Smooth muscle cell of the brain vasculature (primary cell): ENCODE measurements at regions not wholly inside any gene's neighbourhood (a gene's known extent, or its start where the extent isn't known, plus 50 kb on each side); places are given as distances from the start of the nearest gene placed in this dataset.
"Not testable (repeated sequence)": the region's sequence is repeated elsewhere in the genome, so short reads cannot be mapped to it uniquely, and the experiment has no call there.

Experiments used
- DNase-seq: peaks from one replicate; pipeline ENCODE4 v3.0.0-alpha.2; 2012; ENCODE audit warnings: low read depth, low spot score

GRCh38 chr3:64390893-64391292 lies 165.6 kb upstream of the PRICKLE2 start:
- DNase-seq: no peak

DNA sequence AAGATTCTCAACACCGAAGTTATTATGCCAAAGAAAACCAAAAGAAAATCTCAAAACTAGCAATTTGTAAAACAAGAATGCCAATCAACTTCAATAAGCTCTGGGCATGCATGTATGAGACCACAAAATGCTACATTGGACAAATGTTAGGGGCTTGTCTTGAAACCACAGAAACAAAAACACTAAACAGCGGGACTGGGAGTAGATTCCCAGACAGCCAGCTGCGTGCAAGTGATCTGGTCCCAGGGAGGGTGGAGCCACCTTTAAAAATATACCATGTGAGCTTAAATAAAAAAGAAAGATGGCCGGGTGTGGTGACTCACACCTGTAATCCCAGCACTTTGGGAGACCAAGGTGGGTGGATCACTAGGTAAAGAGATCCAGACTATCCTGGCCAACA lies 163.6 kb upstream of the PRICKLE2 start:
- peak; percentile 17 for DNase-seq

DNA sequence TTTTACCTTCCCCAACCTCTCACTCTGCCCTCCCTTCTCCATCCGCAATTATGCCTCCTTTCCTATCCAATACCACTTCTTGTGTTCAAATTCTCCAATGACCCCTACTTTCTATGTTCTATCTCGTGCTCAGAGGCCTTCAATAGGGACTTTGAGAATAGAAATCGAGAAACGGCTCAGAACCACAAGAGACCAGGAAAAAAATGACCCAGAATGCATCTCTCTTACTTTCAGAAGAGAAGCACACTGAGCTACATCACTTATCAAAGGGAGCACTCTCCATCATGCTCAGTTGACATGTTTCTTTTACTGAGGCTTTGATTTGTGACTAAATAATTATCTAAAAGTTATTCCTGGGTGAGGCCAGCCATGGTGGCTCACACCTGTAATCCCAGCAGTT lies 162.4 kb upstream of the PRICKLE2 start:
- DNase-seq: no peak

GRCh38 chr3:64385277-64385676 lies 160.0 kb upstream of the PRICKLE2 start:
- DNase-seq: no peak

DNA sequence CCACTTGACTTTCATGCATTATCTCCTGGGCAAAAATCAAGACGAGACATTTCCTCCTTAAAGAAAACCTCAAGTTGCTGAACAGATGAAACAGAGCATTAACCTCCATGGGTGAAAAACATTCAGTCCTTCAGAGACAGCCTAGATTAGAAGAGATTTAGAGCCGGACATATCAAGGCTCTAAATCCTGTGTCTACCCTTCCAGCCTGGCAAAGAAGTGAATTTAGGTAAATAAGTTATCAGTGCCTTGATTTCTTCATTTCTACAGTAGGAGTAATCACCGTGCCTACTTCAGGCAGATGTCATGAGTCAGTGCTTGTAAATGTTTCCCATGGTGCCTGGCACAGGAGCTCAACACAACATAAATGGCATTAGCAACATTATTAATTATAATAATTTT lies 159.3 kb upstream of the PRICKLE2 start:
- DNase-seq: no peak

GRCh38 chr3:64382153-64382552 lies 156.9 kb upstream of the PRICKLE2 start:
- DNase-seq: no peak

GRCh38 chr3:64381367-64381766 lies 156.1 kb upstream of the PRICKLE2 start:
- no peak for DNase-seq

GRCh38 chr3:64380546-64380945 lies 155.3 kb upstream of the PRICKLE2 start:
- DNase-seq: no peak

GRCh38 chr3:64379221-64379620 lies 154.0 kb upstream of the PRICKLE2 start:
- no peak for DNase-seq

DNA sequence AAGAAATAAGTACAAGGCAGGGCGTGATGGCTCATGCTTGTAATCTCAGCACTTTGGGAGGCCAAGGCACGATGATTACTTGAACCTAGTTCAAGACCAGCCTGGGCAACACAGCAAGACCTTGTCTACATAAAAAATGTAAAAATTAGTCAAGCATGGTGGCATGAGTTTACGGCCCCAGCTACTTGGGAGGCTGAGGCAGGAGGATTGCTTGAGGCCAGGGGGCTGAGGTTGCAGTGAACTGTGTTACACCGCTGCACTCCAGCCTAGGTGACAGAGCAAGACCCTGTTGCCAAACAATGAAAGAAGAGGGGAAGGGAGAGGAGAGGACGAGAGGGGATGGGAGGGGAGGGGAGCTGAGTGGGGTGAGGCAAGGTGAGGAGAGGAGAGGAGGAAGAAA lies 152.7 kb upstream of the PRICKLE2 start:
- DNase-seq: no peak

DNA sequence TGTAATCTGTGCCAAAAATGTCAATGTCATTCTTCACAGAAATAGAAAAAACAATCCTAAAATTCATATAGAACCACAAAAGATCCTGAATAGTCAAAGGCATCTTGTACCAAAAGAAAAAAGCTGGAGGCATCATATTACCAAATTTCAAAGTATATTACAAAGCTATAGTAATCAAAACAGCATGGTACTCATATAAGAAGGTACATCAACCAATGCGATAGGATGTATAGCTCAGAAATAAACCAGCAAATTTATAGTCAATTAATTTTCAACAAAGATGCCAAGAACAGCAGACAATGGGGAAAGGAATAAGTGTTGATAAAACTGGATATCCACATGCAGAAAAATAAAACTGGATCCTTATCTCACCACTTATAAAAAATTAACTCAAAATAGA lies 150.5 kb upstream of the PRICKLE2 start:
- no peak for DNase-seq

DNA sequence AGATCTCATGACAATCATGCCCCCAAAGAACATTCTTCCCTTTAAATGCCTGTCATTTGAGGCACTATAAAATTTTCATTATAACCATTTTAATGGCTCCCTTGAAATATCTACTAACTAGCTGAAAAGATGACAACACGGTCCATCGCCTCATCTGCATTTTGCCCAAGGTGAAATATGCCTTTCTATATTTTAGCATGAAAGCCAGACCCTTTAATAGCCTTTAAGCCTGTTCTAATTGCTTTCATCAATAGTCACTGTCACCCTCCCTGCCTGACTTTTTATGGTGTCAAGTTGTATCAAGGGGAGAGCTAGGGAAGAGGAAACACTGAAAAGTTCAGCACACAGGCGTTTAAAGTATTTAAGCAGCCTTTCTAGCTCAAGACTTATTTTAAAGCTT lies 144.1 kb upstream of the PRICKLE2 start:
- no peak for DNase-seq

DNA sequence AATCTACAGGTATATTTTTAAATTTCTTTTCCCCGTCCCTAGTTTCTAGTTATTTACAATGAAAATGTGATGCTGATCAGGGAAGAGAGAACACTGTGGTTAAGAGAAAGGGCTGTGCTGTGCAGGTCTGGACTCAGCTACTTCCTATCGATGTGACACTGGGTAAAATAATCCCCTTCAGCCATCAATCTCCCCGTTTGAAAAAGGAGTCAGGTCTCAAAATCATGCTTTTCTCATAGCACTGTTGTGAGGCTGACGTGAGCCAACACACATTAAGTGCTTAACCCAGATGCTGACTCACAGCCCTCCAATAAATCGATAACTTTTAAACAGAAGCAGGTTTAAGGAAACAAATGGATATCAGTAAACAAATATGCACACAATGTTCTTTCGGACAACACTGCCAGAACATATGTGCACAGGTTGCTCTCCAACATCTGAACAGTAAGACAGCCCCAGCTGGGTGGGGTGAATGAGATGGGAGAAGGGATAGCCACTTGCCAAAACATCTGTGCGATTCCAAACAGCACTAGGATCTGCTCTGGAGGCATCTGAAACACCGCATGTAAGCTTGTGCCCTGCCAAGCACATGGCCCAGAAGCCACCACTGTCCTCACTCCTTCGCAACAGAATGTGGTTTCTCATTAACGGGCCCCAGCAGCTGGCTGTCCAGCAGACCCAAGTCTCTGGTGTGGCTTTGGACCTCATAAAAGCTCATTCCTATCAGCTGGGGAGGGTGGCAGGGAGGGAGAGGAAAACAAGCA lies 143.2 kb upstream of the PRICKLE2 start:
- no peak for DNase-seq

- no peak for DNase-seq
These were observed 140.6 kb upstream of the PRICKLE2 start for GRCh38 chr3:64365877-64366276.

DNA sequence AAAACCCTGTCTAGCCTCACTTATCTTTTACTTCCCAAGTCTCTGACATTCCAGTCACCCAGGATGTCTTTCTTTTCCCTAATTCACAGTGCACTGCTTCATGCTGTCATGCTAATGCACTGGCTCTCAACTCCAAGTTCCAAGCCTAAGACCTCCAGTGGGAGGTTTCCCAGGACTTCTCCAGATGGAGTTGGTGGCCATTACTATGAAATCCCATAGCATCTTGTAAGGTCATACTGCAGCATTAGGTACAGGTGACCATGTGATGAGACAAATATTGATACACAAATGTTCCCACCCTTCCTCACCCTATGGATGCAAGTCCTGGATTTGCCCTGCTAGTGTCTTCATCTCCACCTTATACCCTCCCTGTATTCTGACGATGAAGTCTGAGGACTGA lies 138.6 kb upstream of the PRICKLE2 start:
- no peak for DNase-seq

DNA sequence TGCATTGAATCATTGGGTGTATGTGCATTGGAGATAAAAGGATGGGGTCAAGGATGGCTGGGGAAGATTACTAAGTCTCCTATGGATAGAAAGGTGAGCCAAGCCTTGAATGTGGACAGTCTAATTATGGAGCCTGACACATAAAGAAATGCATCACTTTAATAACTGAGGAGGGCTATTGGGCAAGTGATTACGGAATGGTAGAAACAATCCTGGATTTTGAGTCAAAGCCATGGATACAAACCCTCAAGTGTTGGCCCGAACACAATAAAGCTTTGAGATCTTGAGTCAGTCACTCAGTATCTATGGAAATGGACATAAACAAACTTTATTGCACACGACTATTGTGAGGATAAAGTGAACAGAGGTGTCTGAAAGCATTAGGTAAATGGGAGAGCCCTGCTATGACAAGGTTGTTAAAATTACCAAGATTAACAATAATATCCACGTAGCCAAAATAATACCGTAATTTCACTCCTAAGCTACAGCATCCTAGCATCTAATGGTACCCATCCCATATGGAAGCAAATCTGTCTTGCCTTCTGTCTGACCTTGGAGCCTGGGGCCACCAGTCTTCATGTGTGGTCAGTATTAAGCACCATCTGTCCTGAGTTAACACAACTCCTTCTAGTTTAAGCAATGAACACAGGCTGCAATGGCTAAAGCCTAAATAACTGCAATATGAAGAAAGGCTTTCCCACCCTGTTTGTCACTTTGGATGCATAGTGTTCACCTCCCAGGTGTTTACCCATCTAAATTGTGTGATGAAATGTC lies 136.9 kb upstream of the PRICKLE2 start:
- DNase-seq: no peak

DNA sequence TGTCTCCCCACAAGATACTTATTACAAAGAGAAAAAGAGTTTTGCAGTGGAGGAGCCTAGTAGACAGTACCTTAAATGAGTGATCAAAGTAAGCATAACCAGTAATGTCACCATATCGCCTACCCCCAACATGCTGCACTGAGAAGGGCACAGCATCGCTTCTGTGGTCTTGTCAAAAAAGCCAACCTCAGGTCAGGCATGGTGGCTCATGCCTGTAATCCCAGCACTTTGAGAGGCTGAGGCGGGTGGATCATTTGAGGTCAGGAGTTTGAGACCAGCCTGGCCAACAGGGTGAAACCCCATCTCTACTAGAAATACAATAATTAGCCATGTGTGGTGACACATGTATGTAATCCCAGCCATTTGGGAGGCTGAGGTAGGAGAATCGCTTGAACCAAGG lies 135.8 kb upstream of the PRICKLE2 start:
- DNase-seq: not testable (repeated sequence)

DNA sequence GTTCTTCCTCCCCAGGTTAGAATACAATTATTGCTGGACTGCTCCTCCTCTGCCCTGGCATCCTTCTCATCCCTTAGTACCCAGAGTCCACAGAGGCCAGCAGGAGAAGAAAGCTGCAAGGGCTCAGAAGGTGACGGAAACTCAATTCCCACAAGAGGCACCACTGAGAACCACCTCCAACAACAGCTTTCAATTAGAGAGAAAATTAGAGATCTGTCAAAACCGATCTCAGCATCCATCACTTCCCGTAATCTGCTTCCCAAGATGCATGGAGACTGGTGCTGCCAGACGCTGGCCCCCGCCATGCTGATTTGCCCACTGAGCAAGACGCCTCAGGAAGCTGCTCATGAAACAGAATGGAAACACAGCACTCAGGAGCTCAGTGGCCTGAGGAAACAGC lies 135.0 kb upstream of the PRICKLE2 start:
- no peak for DNase-seq

DNA sequence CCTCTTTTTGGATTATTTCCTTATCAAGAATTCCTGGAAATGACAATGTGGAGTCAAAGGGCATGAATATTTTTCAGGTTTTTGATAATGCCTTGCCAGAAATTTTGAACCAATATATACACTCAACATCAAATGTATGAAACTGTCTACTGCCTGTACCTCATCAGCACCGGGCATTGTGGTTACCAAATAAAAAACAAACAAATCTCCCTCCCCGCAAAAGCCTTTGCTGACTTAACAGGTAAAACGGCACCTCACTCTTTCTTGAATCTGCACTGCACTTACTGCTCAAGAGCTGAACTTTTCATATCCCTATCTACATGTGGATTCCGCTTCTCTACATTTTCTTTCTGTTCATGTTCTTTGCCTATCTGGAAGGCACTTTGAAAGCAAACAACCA lies 134.5 kb upstream of the PRICKLE2 start:
- no peak for DNase-seq

DNA sequence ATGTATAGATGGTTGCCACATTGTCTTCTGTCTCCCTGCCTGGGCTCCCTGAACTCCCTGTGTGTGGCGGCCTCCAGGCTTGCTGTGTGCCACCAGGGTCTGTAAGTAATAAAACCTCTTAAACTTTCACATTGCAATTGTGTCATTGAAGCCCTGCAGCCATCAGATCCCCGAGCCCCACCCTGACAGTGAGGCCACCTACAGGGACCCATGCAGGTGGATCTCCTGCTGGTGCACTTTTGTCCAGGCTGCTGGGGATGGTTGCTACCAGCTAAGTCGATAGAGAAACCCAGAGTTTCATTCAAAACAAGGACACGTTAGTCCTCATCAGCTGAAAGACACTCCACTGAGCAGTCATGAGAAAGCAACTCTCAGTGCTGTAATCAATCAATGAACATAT lies 133.6 kb upstream of the PRICKLE2 start:
- DNase-seq: no peak

DNA sequence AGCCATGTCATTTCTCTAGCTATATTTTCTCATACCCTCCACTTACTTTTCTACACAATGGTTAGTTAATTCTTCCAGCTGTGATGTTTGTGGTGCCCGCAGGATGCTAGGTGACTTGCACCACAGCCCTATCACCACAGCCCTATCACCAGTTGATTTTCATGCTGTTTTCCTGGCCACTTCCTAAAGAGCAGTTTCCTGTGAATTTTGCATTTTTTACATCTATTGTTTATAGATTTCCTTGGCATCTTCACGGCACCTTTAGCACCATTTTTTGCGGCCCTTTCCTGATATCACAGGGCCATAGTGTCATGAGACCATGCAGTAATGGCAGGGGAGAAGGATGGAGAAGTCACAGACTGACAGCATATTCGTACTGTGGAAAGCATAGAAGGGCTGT lies 132.9 kb upstream of the PRICKLE2 start:
- DNase-seq: no peak

DNA sequence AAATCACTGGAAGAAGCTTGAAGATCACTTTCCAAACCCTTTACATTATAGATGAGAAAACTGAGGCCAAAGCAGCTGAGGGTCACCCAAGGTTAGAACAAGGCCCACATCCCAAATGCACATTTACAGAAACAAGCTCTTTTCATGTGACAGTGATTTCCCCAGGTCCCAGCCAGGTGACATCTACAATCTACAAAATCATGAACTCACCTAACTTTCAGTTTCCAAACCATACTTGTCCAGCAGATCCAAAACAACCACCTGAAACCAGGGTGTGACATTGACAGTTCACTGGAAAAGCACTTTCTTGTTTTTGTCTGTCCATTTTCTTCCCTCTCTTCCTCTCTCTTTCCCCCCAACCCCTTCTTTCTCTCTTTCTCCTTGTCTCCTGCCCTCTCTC lies 132.2 kb upstream of the PRICKLE2 start:
- DNase-seq: no peak

DNA sequence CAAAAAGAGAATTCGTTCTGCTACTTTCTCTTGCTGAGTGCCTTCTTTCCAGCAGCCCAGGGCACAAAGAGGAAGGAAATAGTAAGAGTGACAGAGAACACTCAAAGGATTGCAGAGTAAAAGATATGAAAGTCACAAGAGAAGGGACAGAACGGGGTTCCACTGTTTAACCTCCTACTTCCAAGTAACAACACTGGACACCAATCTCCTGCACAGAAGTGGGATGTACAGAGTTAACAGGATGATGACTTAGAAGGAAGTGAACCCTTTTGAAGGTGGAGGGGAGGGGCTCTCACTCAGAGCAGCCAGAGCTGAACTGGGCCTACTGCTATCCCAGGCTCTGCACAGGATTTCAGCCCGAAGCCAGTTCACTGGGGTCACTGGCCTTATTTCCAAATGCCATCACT lies 130.1 kb upstream of the PRICKLE2 start:
- DNase-seq: no peak
